ENCODE measurements at regions not wholly inside any gene's neighbourhood (a gene's known extent, or its start where the extent isn't known, plus 50 kb on each side); places are given as distances from the start of the nearest gene placed in this dataset.
A peak's percentile ranks its signal among the peaks of the same experiment; 100 is the strongest.

DNA sequence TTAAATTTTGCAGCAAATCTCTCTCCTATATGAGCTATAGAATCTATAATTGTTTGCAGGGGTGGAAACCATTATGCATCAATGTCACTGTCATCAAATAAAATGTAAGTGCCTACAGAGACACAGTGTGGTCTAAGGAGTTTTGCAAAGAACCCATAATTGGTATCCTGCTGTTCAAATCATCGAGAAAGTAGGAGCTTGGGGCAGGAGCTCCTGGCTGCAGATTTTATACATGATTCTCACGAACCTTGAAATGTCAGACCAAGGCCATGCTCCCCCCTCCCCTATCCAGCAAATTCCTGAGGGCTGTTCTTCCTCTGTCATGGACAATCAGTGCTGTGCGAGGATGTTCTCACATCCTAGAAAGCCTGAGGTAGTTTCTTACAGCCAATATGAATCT, 119.5 kb upstream of the CYRIA start:
- H3K27me3 ChIP-seq (ENCODE audit: control insufficient read depth, insufficient read depth, low read length), result no peaks in the 10 kb centered on the region
- FAIRE-seq, result no peak
- H3K36me3 ChIP-seq (ENCODE audit: control insufficient read depth, insufficient read depth, low read length), result no peaks in the 10 kb centered on the region
- no peak for DNase-seq (ENCODE audit: low read depth)
- H3K4me3 ChIP-seq (ENCODE audit: low read depth, low read length), result no peak overlapping the region
- no peak for TF ChIP-seq CTCF (IDR thresholded peaks at IDR 0.05; ENCODE audit: insufficient read depth, low read length, severe bottlenecking)

DNA sequence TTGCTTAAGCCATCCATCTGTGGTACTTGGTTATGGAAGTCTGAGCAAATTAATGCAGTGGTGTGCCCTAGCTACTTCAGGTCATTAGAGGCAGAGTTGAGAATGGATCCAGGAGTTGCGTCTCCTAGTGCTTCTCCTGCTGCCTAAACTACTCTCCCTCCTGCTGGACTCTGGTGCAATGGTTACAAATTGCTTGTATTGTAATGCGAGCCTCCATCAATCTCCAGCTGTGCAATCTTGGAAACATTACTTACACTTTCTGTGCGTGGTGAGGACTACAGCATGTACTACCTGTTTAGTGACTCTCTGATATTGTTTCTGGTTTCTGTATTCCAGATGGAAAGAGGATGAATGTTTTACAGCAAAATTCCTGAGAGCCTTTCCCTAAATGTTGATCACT, 119.0 kb upstream of the CYRIA start:
- FAIRE-seq (peak; percentile 32), DNase-seq (ENCODE audit: low read depth) (no peak)
- Histone ChIP-seq H3K4me3 (ENCODE audit: low read depth, low read length) (no peak overlapping the region), H3K27me3 (ENCODE audit: control insufficient read depth, insufficient read depth, low read length) (no peaks in the 10 kb centered on the region), H3K36me3 (ENCODE audit: control insufficient read depth, insufficient read depth, low read length) (no peaks in the 10 kb centered on the region)
- TF ChIP-seq CTCF (IDR thresholded peaks at IDR 0.05; ENCODE audit: insufficient read depth, low read length, severe bottlenecking), result no peak

- DNase-seq (ENCODE audit: low read depth) (no peak), FAIRE-seq (peak; percentile 72)
These were observed 111.7 kb upstream of the CYRIA start for GRCh38 chr2:16777123-16777870.

DNA sequence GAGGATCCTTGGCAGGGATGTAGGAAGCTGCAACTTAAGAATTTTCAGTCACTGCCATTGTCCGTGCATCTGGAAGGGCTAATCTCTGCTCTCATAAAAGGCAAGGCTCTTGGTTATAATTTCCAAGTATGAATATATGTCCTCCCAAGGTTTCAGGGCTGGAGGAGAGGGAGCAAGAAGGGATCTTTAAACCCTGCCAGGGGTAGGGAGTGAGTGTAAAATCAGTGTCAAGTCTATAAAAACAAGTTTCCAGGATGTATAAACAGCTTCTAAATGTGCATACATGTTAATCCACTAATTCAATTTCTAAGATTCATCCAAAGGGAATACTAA, 110.2 kb upstream of the CYRIA start:
- TF ChIP-seq CTCF (IDR thresholded peaks at IDR 0.05; ENCODE audit: insufficient read depth, low read length, severe bottlenecking), result no peak

More at GRCh38 chr2:16777123-16777870, 111.7 kb upstream of the CYRIA start:
- TF ChIP-seq CTCF (IDR thresholded peaks at IDR 0.05; ENCODE audit: insufficient read depth, low read length, severe bottlenecking), result no peak
- Histone ChIP-seq H3K27me3 (ENCODE audit: control insufficient read depth, insufficient read depth, low read length) (peaks cover 1% of the 10 kb centered on the region), H3K4me3 (ENCODE audit: low read depth, low read length) (no peak overlapping the region), H3K36me3 (ENCODE audit: control insufficient read depth, insufficient read depth, low read length) (no peaks in the 10 kb centered on the region)

GRCh38 chr2:16774980-16775898, 109.6 kb upstream of the CYRIA start:
- DNase-seq (ENCODE audit: low read depth) (peak; percentile 41), FAIRE-seq (peak; percentile 64)
- H3K4me3 ChIP-seq (ENCODE audit: low read depth, low read length), result no peak overlapping the region
- H3K36me3 ChIP-seq (ENCODE audit: control insufficient read depth, insufficient read depth, low read length), result no peaks in the 10 kb centered on the region
- TF ChIP-seq CTCF (IDR thresholded peaks at IDR 0.05; ENCODE audit: insufficient read depth, low read length, severe bottlenecking), result peak; percentile 12
- H3K27me3 ChIP-seq (ENCODE audit: control insufficient read depth, insufficient read depth, low read length), result peaks cover 1% of the 10 kb centered on the region

More for the DNA sequence above, 110.2 kb upstream of the CYRIA start:
- no peak overlapping the region for H3K4me3 ChIP-seq (ENCODE audit: low read depth, low read length)
- no peak for DNase-seq (ENCODE audit: low read depth)
- no peaks in the 10 kb centered on the region for H3K36me3 ChIP-seq (ENCODE audit: control insufficient read depth, insufficient read depth, low read length)
- FAIRE-seq, result no peak
- peaks cover 1% of the 10 kb centered on the region for H3K27me3 ChIP-seq (ENCODE audit: control insufficient read depth, insufficient read depth, low read length)

Measured in bronchial epithelial cell (primary cell).